Osteoblast (primary cell): ENCODE measurements at regions not wholly inside any gene's neighbourhood (a gene's known extent, or its start where the extent isn't known, plus 50 kb on each side); places are given as distances from the start of the nearest gene placed in this dataset.

Experiments
- DNase-seq: peaks from one replicate; pipeline ENCODE4 v3.0.0; 2011; ENCODE audit warnings: low spot score, mixed read lengths; ENCODE audit not compliant: insufficient read length; ENCODE audit errors: missing footprints
- H2AFZ ChIP-seq: 2 replicates; pipeline ENCODE4 v1.6.0; 2011; ENCODE audit warnings: mild to moderate bottlenecking, low read length
- H3K27ac ChIP-seq: 2 replicates; pipeline ENCODE4 v1.5.1; 2011; ENCODE audit warnings: mild to moderate bottlenecking, low read depth, low read length, moderate library complexity
- H3K27me3 ChIP-seq: 2 replicates; pipeline ENCODE4 v1.6.0; 2012; ENCODE audit warnings: mild to moderate bottlenecking, control low read depth, inconsistent platforms, low read length, moderate library complexity; ENCODE audit not compliant: insufficient read depth
- H3K36me3 ChIP-seq: 2 replicates; pipeline ENCODE4 v1.5.1; 2011; ENCODE audit warnings: mild to moderate bottlenecking, low read length, control low read depth, moderate library complexity; ENCODE audit not compliant: insufficient read depth
- H3K4me1 ChIP-seq: 2 replicates; pipeline ENCODE4 v1.5.1; 2011; ENCODE audit warnings: mild to moderate bottlenecking, low read length, control low read depth, moderate library complexity; ENCODE audit not compliant: insufficient read depth
- H3K4me2 ChIP-seq: 2 replicates; pipeline ENCODE4 v1.6.0; 2011; ENCODE audit warnings: mild to moderate bottlenecking, low read length; ENCODE audit not compliant: insufficient read depth
- H3K4me3 ChIP-seq: fragments of 200-600 bp; sonication (generic); 3 replicates; pipeline ENCODE4 v1.5.1; 2012; ENCODE audit warnings: mild to moderate bottlenecking, low read length, inconsistent platforms; ENCODE audit not compliant: insufficient read depth
- H3K79me2 ChIP-seq: 2 replicates; pipeline ENCODE4 v1.6.0; 2012; ENCODE audit warnings: mild to moderate bottlenecking, low read length, control low read depth, inconsistent platforms; ENCODE audit not compliant: insufficient read depth
- H3K9me3 ChIP-seq: 2 replicates; pipeline ENCODE4 v1.5.1; 2011; ENCODE audit warnings: low read depth, low read length, control low read depth
- H4K20me1 ChIP-seq: 2 replicates; pipeline ENCODE4 v1.6.0; 2012; ENCODE audit warnings: mild to moderate bottlenecking, low read length, control low read depth; ENCODE audit not compliant: insufficient read depth
- TF ChIP-seq, protein P1 (sequence below): IDR thresholded peaks from 2 replicates; pipeline ENCODE4 v1.5.1; 2011; ENCODE audit warnings: mild to moderate bottlenecking, low read depth, low read length, moderate library complexity; ENCODE audit errors: extremely low read depth

DNA sequence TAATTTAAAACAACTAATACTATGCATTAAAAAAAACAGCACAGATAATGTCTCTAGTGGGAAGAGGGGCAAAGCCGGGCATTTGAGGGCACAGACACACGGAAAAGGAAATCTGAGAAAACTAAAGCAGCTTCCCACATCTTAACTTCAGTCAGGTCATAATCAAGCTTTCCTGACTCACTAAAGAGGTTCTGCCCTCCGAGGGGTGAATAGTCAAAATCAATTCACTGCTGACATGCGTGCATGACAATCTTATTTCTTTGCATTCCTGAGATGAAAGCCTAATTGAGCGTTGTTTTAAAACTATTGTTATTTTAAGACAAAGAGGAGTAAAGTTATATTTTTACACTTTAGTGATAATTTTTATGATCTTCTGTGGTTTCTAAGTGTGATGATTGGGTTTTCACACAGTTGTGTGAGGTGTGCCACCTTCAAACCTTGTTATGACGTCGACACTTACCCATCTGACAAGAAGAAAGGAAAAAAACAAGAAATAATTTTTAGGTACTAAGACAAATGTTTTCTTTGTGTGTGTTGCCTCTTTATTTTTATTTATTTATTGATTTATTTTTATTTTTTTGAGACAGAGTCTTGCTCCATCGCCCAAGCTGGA, 90.9 kb downstream of the GATA6 start:
- Histone ChIP-seq H3K4me2 (no peak overlapping the region), H3K36me3 (no peaks in the 10 kb centered on the region), H2AFZ (no peak overlapping the region), H3K9me3 (no peaks in the 10 kb centered on the region), H4K20me1 (no peaks in the 10 kb centered on the region), H3K4me1 (no peaks in the 10 kb centered on the region), H3K79me2 (no peaks in the 10 kb centered on the region), H3K4me3 (no peak overlapping the region), H3K27me3 (peaks cover 9% of the 10 kb centered on the region), H3K27ac (no peak overlapping the region)
- TF ChIP-seq, protein P1, sequence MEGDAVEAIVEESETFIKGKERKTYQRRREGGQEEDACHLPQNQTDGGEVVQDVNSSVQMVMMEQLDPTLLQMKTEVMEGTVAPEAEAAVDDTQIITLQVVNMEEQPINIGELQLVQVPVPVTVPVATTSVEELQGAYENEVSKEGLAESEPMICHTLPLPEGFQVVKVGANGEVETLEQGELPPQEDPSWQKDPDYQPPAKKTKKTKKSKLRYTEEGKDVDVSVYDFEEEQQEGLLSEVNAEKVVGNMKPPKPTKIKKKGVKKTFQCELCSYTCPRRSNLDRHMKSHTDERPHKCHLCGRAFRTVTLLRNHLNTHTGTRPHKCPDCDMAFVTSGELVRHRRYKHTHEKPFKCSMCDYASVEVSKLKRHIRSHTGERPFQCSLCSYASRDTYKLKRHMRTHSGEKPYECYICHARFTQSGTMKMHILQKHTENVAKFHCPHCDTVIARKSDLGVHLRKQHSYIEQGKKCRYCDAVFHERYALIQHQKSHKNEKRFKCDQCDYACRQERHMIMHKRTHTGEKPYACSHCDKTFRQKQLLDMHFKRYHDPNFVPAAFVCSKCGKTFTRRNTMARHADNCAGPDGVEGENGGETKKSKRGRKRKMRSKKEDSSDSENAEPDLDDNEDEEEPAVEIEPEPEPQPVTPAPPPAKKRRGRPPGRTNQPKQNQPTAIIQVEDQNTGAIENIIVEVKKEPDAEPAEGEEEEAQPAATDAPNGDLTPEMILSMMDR: no peak
- no peak for DNase-seq

DNA sequence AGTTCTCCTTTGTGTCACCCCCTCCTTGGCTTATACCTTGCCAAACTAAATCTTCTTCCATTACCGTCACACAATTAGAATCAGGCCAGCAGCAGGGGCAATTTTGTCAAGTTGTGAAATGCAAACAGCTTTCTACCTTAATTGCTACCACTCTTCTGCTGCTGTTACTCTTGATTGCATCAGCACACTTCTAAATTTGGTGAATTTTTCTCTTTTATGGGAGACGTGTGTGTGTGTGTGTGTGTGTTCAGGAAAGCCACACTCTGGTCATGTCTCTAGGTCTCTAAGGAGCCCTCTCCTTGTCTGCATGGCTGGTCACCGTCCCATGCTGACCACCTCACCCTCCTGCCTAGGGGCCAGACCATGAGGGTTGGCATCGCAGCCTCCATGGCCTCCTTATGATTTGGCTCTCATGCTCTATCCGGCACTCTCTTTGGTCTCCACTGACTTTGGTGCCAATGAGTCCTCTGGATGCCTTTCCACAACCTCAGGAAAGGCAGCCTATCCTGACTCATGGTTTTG, 87.7 kb downstream of the GATA6 start:
- H3K9me3 ChIP-seq: no peaks in the 10 kb centered on the region
- H3K4me1 ChIP-seq: no peaks in the 10 kb centered on the region
- H3K79me2 ChIP-seq: no peaks in the 10 kb centered on the region
- DNase-seq: no peak
- H3K4me2 ChIP-seq: no peak overlapping the region
- TF ChIP-seq, protein P1: no peak
- no peaks in the 10 kb centered on the region for H3K36me3 ChIP-seq
- no peaks in the 10 kb centered on the region for H4K20me1 ChIP-seq
- H2AFZ ChIP-seq: no peak overlapping the region
- H3K4me3 ChIP-seq: no peak overlapping the region
- no peak overlapping the region for H3K27ac ChIP-seq
- H3K27me3 ChIP-seq: peaks cover 4% of the 10 kb centered on the region

DNA sequence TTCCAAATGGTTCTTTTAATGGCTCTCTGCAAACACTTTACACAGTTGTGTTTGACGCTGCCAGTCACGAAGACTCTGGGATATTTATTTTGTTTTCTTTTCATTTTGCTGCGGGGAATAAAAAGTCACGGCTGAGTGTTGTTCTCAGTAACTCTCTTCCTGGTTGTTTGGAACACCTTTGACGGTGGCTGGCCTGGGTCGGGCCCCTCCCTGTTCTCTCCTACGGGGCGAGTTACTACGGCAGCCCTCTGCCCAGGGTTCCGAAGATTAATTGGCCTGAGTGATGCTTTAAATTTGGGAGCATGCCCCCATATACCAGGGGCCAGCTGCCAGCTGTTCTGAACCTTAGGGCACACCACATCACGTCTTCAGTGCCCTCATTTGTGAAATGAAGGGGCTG, 84.7 kb downstream of the GATA6 start:
- Histone ChIP-seq H3K79me2 (no peaks in the 10 kb centered on the region), H3K27ac (no peak overlapping the region), H4K20me1 (no peaks in the 10 kb centered on the region), H3K4me1 (no peaks in the 10 kb centered on the region), H3K27me3 (peaks cover 23% of the 10 kb centered on the region), H3K4me2 (no peak overlapping the region), H3K36me3 (no peaks in the 10 kb centered on the region), H3K4me3 (no peak overlapping the region), H2AFZ (no peak overlapping the region), H3K9me3 (no peaks in the 10 kb centered on the region)
- TF ChIP-seq, protein P1: no peak
- DNase-seq: no peak

DNA sequence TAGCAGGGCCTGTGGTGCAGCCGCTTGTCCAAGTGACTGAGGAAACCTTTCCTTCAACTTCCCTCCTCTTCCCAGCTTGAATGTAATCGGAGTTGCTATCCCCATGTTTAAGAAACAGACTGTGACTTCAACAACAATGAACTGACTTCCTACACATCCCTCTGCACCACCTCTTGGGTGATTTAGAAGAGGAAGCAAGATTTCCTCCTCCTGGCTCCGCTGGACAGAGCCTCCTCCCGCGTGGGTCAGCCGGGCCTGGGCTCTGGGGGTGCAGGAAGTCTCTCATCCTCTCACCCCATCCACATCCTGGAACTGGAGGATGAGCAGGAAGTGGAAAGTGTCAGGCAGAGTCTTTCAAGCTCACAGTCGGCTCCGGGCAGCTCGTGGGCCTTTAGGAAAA, 84.3 kb downstream of the GATA6 start:
- no peak overlapping the region for H3K27ac ChIP-seq
- peaks cover 23% of the 10 kb centered on the region for H3K27me3 ChIP-seq
- TF ChIP-seq, protein P1: no peak
- no peaks in the 10 kb centered on the region for H3K4me1 ChIP-seq
- no peak for DNase-seq
- no peak overlapping the region for H2AFZ ChIP-seq
- no peaks in the 10 kb centered on the region for H3K36me3 ChIP-seq
- H3K4me3 ChIP-seq: no peak overlapping the region
- no peaks in the 10 kb centered on the region for H4K20me1 ChIP-seq
- no peaks in the 10 kb centered on the region for H3K9me3 ChIP-seq
- H3K79me2 ChIP-seq: no peaks in the 10 kb centered on the region
- no peak overlapping the region for H3K4me2 ChIP-seq
